B cell (primary cell): ENCODE measurements at regions not wholly inside any gene's neighbourhood (a gene's known extent, or its start where the extent isn't known, plus 50 kb on each side); places are given as distances from the start of the nearest gene placed in this dataset.

ENCODE experiments used
- ATAC-seq: fragments of 200-7000 bp; cut with Tn5 transposase; one replicate; pipeline ENCODE4 v1.10.0; 2021; ENCODE audit warnings: low read depth, mild to moderate bottlenecking, moderate number of reproducible peaks, moderate library complexity
- CTCF ChIA-PET: fragments of 350-600 bp; sonication (Branson Sonifier 250); formaldehyde crosslinking; loops from one replicate; lab custom pipeline; 2021; ENCODE audit warnings: antibody characterized with exemption, inconsistent platforms; lab: Charles Lee
- POLR2A ChIA-PET: fragments of 350-600 bp; sonication (Branson Sonifier 250); formaldehyde crosslinking; loops from one replicate; lab custom pipeline; 2021; ENCODE audit warnings: antibody characterized with exemption; lab: Charles Lee
- DNase-seq: peaks from one replicate; pipeline ENCODE4 v3.0.0; 2013
- H2AFZ ChIP-seq: 2 replicates; pipeline ENCODE4 v1.6.1; 2012; ENCODE audit warnings: mild to moderate bottlenecking, low read depth, low read length; ENCODE audit not compliant: insufficient read depth, poor library complexity, severe bottlenecking
- H3K27ac ChIP-seq, 2 donors: 1 replicate in 1 of 2; 2 replicates in 1 of 2; pipeline ENCODE4 v1.5.1; 2012 to 2013; ENCODE audit warnings: low read length in 2 of 2, mild to moderate bottlenecking in 2 of 2, moderate library complexity in 1 of 2
- H3K27me3 ChIP-seq, 4 experiments: fragments of 200-600 bp in 1 of 4; sonication (generic) in 1 of 4; replicated peaks in 1 of 4; 1 replicate in 2 of 4; 2 replicates in 2 of 4; pipeline versions ENCODE4 v1.6.1 to v1.7.0; 2013 to 2016; ENCODE audit warnings: low read length in 3 of 4, mild to moderate bottlenecking in 2 of 4, mixed read lengths in 1 of 4, moderate library complexity in 1 of 4; ENCODE audit not compliant: insufficient read depth in 4 of 4, control insufficient read depth in 3 of 4; ENCODE audit errors: control extremely low read depth in 1 of 4
- H3K36me3 ChIP-seq, 2 experiments: replicated peaks in 1 of 2; 1 replicate in 1 of 2; 2 replicates in 1 of 2; pipeline versions ENCODE4 v1.6.1 to v1.7.1; 2013; ENCODE audit warnings: low read length in 1 of 2; ENCODE audit not compliant: insufficient read depth in 2 of 2, control insufficient read depth in 1 of 2; ENCODE audit errors: control extremely low read depth in 1 of 2, extremely low read depth in 1 of 2
- H3K4me1 ChIP-seq, 2 donors: fragments of 200-600 bp in 1 of 2; sonication (generic) in 1 of 2; 1 replicate in 1 of 2; 2 replicates in 1 of 2; pipeline versions ENCODE4 v1.5.1 to v1.6.1; 2013 to 2017; ENCODE audit warnings: low read length in 2 of 2; ENCODE audit not compliant: control insufficient read depth in 2 of 2, insufficient read depth in 2 of 2
- H3K4me2 ChIP-seq: replicated peaks from 2 replicates; pipeline ENCODE3; 2012; ENCODE audit warnings: mild to moderate bottlenecking, low read depth, low read length; ENCODE audit not compliant: poor library complexity, severe bottlenecking
- H3K4me3 ChIP-seq, 5 experiments: fragments of 200-600 bp in 1 of 5; sonication (generic) in 1 of 5; 1 replicate in 3 of 5; 2 replicates in 2 of 5; pipeline versions ENCODE4 v1.5.1 to v1.7.0; 2011 to 2016; ENCODE audit warnings: low read length in 4 of 5, mild to moderate bottlenecking in 4 of 5, low read depth in 2 of 5, control low read depth in 1 of 5, moderate library complexity in 1 of 5; ENCODE audit not compliant: insufficient read depth in 1 of 5; ENCODE audit errors: control extremely low read depth in 1 of 5, extremely low read depth in 1 of 5
- H3K79me2 ChIP-seq: fragments of 200-600 bp; sonication (generic); one replicate; pipeline ENCODE4 v1.6.0; 2016; ENCODE audit warnings: low read length; ENCODE audit not compliant: control insufficient read depth, insufficient read depth
- H3K9ac ChIP-seq: fragments of 200-600 bp; sonication (generic); 2 replicates; pipeline ENCODE4 v1.6.1; 2017; ENCODE audit warnings: mild to moderate bottlenecking, low read length, moderate library complexity
- H3K9me3 ChIP-seq, 3 donors: one replicate each; pipeline versions ENCODE4 v1.6.1 to v1.7.1; 2013; ENCODE audit warnings: low read length in 2 of 3; ENCODE audit not compliant: control insufficient read depth in 2 of 3, insufficient read depth in 1 of 3; ENCODE audit errors: control extremely low read depth in 1 of 3
- H4K20me1 ChIP-seq: 2 replicates; pipeline ENCODE4 v1.6.0; 2012; ENCODE audit warnings: mild to moderate bottlenecking, low read length; ENCODE audit not compliant: insufficient read depth, control insufficient read depth, poor library complexity, severe bottlenecking
- H3K27ac Mint-ChIP-seq: one replicate; pipeline ENCODE4 v1.8.0; 2021; ENCODE audit warnings: mixed read lengths
- H3K27me3 Mint-ChIP-seq: one replicate; pipeline ENCODE4 v1.8.0; 2021; ENCODE audit warnings: mixed read lengths
- H3K4me1 Mint-ChIP-seq: one replicate; pipeline ENCODE4 v1.8.0; 2021; ENCODE audit warnings: mixed read lengths
- H3K4me3 Mint-ChIP-seq: one replicate; pipeline ENCODE4 v1.8.0; 2021; ENCODE audit warnings: mixed read lengths
- H3K9me3 Mint-ChIP-seq: one replicate; pipeline ENCODE4 v1.8.0; 2022; ENCODE audit warnings: mixed read lengths; ENCODE audit not compliant: insufficient read depth
- CTCF ChIP-seq: fragments of 200-600 bp; IDR thresholded peaks from one replicate; pipeline ENCODE4 v1.8.0; 2022; ENCODE audit warnings: antibody characterized with exemption, mild to moderate bottlenecking
- EZH2 ChIP-seq: IDR thresholded peaks from 2 replicates; pipeline ENCODE4 v1.6.1; 2012; ENCODE audit warnings: borderline replicate concordance, low read depth, mild to moderate bottlenecking, moderate library complexity, low read length; ENCODE audit not compliant: insufficient read depth, poor library complexity, severe bottlenecking
- WGBS: methylation state at CpG from one replicate; pipeline ENCODE4 v1.1.5; 2013; ENCODE audit warnings: missing lambda C conversion rate; ENCODE audit not compliant: insufficient coverage; 5-methylcytosine and 5-hydroxymethylcytosine counted together
- intact Hi-C: fragments of 100-400 bp; cut with micrococcal nuclease; formaldehyde crosslinking; loops from one replicate; pipeline ENCODE4 v1.10.0; 2022

GRCh38 chr20:53681352-53682212 is 87.9 kb upstream of the ZNF217 start:
- Histone ChIP-seq H3K4me1 (peaks cover 32% of the 10 kb centered on the region in 2 donors), H4K20me1 (no peaks in the 10 kb centered on the region), H3K9ac (no peak overlapping the region), H3K4me2 (peak overlapping the region; percentile 18), H3K36me3 (no peaks in the 10 kb centered on the region), H2AFZ (no peak overlapping the region), H3K4me3 (no peak overlapping the region), H3K27ac (no peak overlapping the region), H3K79me2 (no peaks in the 10 kb centered on the region), H3K9me3 (no peaks in the 10 kb centered on the region), H3K27me3 (no peaks in the 10 kb centered on the region)
- H3K9me3 Mint-ChIP-seq: no peaks in the 10 kb centered on the region
- H3K27me3 Mint-ChIP-seq: no peaks in the 10 kb centered on the region
- H3K4me3 Mint-ChIP-seq: no peak overlapping the region
- WGBS: 94% methylated on average over 10 of the region's 17 CpGs
- intact Hi-C loops: no loop called here
- no peak for TF ChIP-seq EZH2
- no peak for TF ChIP-seq CTCF
- POLR2A ChIA-PET: interaction anchor here (0.6 kb wide), 2 partner anchors 18 to 89 kb away, joined by 3 to 4 read pairs; no protein-coding TSS in a partner anchor
- CTCF ChIA-PET: interaction anchor here (0.5 to 1.0 kb wide), 2 partner anchors 8 to 145 kb away, joined by 3 to 5 read pairs; no protein-coding TSS in a partner anchor
- H3K4me1 Mint-ChIP-seq: peaks cover 33% of the 10 kb centered on the region
- no peak for DNase-seq
- H3K27ac Mint-ChIP-seq: no peak overlapping the region
- ATAC-seq: no peak
